SK-N-SH (cell line): ENCODE measurements at regions not wholly inside any gene's neighbourhood (a gene's known extent, or its start where the extent isn't known, plus 50 kb on each side); places are given as distances from the start of the nearest gene placed in this dataset.
"Not testable (repeated sequence)": the region's sequence is repeated elsewhere in the genome, so short reads cannot be mapped to it uniquely, and the experiment has no call there.

Experiments used
- CTCF ChIA-PET: fragments of 300-600, 350-600 bp; formaldehyde crosslinking; extraction: SDS; loops from one replicate; lab custom pipeline; 2021; lab: Yijun Ruan, JAX
- POLR2A ChIA-PET: fragments of 350-600 bp; sonication (Branson Sonifier 250); formaldehyde crosslinking; extraction: SDS; loops from one replicate; lab custom pipeline; 2020; ENCODE audit warnings: antibody characterized with exemption, inconsistent platforms; lab: Yijun Ruan, JAX
- DNase-seq: peaks from one replicate; pipeline ENCODE4 v3.0.0; 2012
- H2AFZ ChIP-seq: fragments of 200-600 bp; sonication (generic); 2 replicates; pipeline ENCODE4 v1.8.1; 2016; ENCODE audit warnings: antibody characterized with exemption, mild to moderate bottlenecking, low read depth
- H3F3A ChIP-seq: fragments of 200-600 bp; sonication (generic); replicated peaks from 2 replicates; pipeline ENCODE3; 2016; ENCODE audit warnings: antibody characterized with exemption, mild to moderate bottlenecking; ENCODE audit not compliant: insufficient read depth
- H3K27ac ChIP-seq, 2 experiments: fragments of 200-500 bp in 1 of 2; fragments of 200-600 bp in 1 of 2; sonication (Bioruptor generic) in 1 of 2; sonication (generic), shearing (Covaris generic) in 1 of 2; 2 replicates each; pipeline versions ENCODE4 v1.5.1 to v1.6.1; 2014 to 2016; ENCODE audit warnings: low read depth in 2 of 2, inconsistent platforms in 1 of 2, low read length in 1 of 2, mild to moderate bottlenecking in 1 of 2, mixed read lengths in 1 of 2
- H3K27me3 ChIP-seq: fragments of 200-600 bp; sonication (generic), shearing (Covaris generic); 2 replicates; pipeline ENCODE4 v1.6.1; 2016; ENCODE audit warnings: mixed run types; ENCODE audit not compliant: insufficient read depth
- H3K36me3 ChIP-seq, 2 experiments: fragments of 200-500 bp in 1 of 2; fragments of 200-600 bp in 1 of 2; sonication (Bioruptor generic) in 1 of 2; sonication (generic) in 1 of 2; replicated peaks in 1 of 2; 2 replicates each; pipeline versions ENCODE3 to v1.5.1; 2014 to 2016; ENCODE audit warnings: low read length in 1 of 2, mild to moderate bottlenecking in 1 of 2; ENCODE audit not compliant: insufficient read depth in 2 of 2, control insufficient read depth in 1 of 2
- H3K4me1 ChIP-seq, 2 experiments: fragments of 200-500 bp in 1 of 2; fragments of 200-600 bp in 1 of 2; sonication (Bioruptor generic) in 1 of 2; sonication (generic), shearing (Covaris generic) in 1 of 2; 2 replicates each; pipeline versions ENCODE4 v1.5.1 to v1.6.1; 2014 to 2016; ENCODE audit warnings: low read depth in 1 of 2, low read length in 1 of 2, mixed run types in 1 of 2; ENCODE audit not compliant: insufficient read depth in 2 of 2, control insufficient read depth in 1 of 2
- H3K4me2 ChIP-seq: fragments of 200-600 bp; sonication (generic), shearing (Covaris generic); 2 replicates; pipeline ENCODE4 v1.6.1; 2017; ENCODE audit warnings: mixed run types
- H3K4me3 ChIP-seq, 2 experiments: fragments of 200-500 bp in 1 of 2; fragments of 200-600 bp in 1 of 2; sonication (Bioruptor generic) in 1 of 2; sonication (generic), shearing (Covaris generic) in 1 of 2; 2 replicates each; pipeline versions ENCODE4 v1.5.1 to v1.8.1; 2014 to 2016; ENCODE audit warnings: low read depth in 2 of 2, inconsistent platforms in 1 of 2, low read length in 1 of 2, mild to moderate bottlenecking in 1 of 2, mixed read lengths in 1 of 2, moderate library complexity in 1 of 2
- H3K79me2 ChIP-seq: fragments of 200-600 bp; sonication (generic); 2 replicates; pipeline ENCODE4 v1.8.1; 2017; ENCODE audit warnings: mild to moderate bottlenecking; ENCODE audit not compliant: insufficient read depth
- H3K9ac ChIP-seq: fragments of 200-600 bp; sonication (generic); 2 replicates; pipeline ENCODE4 v1.6.1; 2017; ENCODE audit warnings: mixed run types
- H3K9me2 ChIP-seq: fragments of 200-600 bp; sonication (generic); 2 replicates; pipeline ENCODE4 v1.6.1; 2017; ENCODE audit warnings: mixed run types
- H3K9me3 ChIP-seq: fragments of 200-600 bp; sonication (generic); 2 replicates; pipeline ENCODE4 v1.6.1; 2017; ENCODE audit warnings: mixed run types, mild to moderate bottlenecking, moderate library complexity
- H4K20me1 ChIP-seq: fragments of 200-600 bp; sonication (generic); 2 replicates; pipeline ENCODE4 v1.6.1; 2017; ENCODE audit warnings: mild to moderate bottlenecking, mixed run types; ENCODE audit not compliant: insufficient read depth
- ELF1 ChIP-seq: IDR thresholded peaks from 2 replicates; pipeline ENCODE4 v1.4.0; 2012
- FOXJ3 ChIP-seq: sonication (generic); formaldehyde crosslinking; IDR thresholded peaks from 2 replicates; pipeline ENCODE4 v1.5.1; 2020; ENCODE audit warnings: mild to moderate bottlenecking, missing genetic modification reagents
- GATA2 ChIP-seq: sonication (generic); formaldehyde crosslinking; IDR thresholded peaks from 2 replicates; pipeline ENCODE4 v1.5.0; 2020; ENCODE audit warnings: mild to moderate bottlenecking, missing genetic modification reagents
- MEF2A ChIP-seq: IDR thresholded peaks from 2 replicates; pipeline ENCODE4 v1.4.0; 2012; ENCODE audit warnings: low read depth, borderline replicate concordance
- RCOR1 ChIP-seq: fragments of 150-350 bp; IDR thresholded peaks from 2 replicates; pipeline ENCODE4 v1.6.1; 2017; ENCODE audit warnings: antibody characterized with exemption, low read length
- RFX5 ChIP-seq: IDR thresholded peaks from 2 replicates; pipeline ENCODE4 v1.6.1; 2012; ENCODE audit warnings: mild to moderate bottlenecking, improper control_type of control experiment, low read length
- WGBS: methylation state at CpG from one replicate; pipeline ENCODE4 v1.1.6; 2017; ENCODE audit warnings: low lambda C conversion rate; 5-methylcytosine and 5-hydroxymethylcytosine counted together
- TF ChIP-seq, protein P1 (sequence below): fragments of 200-600 bp; sonication (generic); IDR thresholded peaks from 2 replicates; pipeline ENCODE4 v1.6.1; 2017; ENCODE audit warnings: antibody characterized with exemption, mild to moderate bottlenecking, moderate library complexity
- TF ChIP-seq, protein P2 (sequence below): fragments of 150-350 bp; IDR thresholded peaks from 2 replicates; pipeline ENCODE4 v1.6.1; 2016; ENCODE audit warnings: mild to moderate bottlenecking, low read depth, low read length
- TF ChIP-seq, protein P3 (sequence below): IDR thresholded peaks from 2 replicates; pipeline ENCODE4; 2012
- TF ChIP-seq, protein P4 (sequence below): fragments of 150-350 bp; IDR thresholded peaks from 2 replicates; pipeline ENCODE4 v1.6.1; 2017; ENCODE audit warnings: antibody characterized with exemption, low read length, low read depth, borderline replicate concordance

DNA sequence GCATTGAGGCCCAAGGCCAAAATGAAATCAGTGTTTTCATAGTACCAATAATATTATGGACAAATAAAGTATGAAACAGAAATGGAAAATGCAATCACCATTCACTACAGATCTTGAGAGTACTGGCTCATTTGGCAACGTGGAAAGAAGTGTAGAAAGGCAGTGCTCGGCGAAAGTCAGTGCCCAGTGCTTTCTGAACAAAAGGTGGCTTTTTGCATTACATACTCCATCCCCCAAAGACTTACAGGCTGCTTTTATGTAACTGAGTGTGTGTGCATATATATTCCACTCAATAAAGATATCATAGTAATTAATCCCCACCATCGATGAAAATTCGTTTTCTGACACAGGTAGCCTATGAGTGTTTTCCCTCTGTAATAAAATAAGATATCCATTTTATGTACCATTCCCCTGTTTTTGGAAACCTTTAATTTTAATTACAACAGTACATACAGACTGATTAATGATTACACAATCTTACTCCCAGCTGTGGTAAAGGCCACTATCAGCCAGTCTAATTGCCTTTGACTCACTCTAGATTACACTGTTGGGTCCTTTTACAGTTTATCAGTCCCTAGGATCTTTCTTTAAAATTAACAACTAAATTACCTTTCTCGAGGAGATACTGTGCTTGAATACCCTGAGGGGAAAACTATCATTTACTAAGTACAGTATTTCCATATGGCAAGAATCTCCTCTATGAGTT, 65.9 kb downstream of the MAD2L1 start:
- CTCF ChIA-PET, result no interaction called here
- no peak overlapping the region for H3K4me3 ChIP-seq
- TF ChIP-seq, protein P1, sequence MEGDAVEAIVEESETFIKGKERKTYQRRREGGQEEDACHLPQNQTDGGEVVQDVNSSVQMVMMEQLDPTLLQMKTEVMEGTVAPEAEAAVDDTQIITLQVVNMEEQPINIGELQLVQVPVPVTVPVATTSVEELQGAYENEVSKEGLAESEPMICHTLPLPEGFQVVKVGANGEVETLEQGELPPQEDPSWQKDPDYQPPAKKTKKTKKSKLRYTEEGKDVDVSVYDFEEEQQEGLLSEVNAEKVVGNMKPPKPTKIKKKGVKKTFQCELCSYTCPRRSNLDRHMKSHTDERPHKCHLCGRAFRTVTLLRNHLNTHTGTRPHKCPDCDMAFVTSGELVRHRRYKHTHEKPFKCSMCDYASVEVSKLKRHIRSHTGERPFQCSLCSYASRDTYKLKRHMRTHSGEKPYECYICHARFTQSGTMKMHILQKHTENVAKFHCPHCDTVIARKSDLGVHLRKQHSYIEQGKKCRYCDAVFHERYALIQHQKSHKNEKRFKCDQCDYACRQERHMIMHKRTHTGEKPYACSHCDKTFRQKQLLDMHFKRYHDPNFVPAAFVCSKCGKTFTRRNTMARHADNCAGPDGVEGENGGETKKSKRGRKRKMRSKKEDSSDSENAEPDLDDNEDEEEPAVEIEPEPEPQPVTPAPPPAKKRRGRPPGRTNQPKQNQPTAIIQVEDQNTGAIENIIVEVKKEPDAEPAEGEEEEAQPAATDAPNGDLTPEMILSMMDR, result no peak
- TF ChIP-seq, protein P2, sequence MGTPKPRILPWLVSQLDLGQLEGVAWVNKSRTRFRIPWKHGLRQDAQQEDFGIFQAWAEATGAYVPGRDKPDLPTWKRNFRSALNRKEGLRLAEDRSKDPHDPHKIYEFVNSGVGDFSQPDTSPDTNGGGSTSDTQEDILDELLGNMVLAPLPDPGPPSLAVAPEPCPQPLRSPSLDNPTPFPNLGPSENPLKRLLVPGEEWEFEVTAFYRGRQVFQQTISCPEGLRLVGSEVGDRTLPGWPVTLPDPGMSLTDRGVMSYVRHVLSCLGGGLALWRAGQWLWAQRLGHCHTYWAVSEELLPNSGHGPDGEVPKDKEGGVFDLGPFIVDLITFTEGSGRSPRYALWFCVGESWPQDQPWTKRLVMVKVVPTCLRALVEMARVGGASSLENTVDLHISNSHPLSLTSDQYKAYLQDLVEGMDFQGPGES, result no peak
- TF ChIP-seq, protein P3, sequence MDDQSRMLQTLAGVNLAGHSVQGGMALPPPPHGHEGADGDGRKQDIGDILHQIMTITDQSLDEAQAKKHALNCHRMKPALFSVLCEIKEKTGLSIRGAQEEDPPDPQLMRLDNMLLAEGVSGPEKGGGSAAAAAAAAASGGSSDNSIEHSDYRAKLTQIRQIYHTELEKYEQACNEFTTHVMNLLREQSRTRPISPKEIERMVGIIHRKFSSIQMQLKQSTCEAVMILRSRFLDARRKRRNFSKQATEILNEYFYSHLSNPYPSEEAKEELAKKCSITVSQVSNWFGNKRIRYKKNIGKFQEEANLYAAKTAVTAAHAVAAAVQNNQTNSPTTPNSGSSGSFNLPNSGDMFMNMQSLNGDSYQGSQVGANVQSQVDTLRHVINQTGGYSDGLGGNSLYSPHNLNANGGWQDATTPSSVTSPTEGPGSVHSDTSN, result no peak
- TF ChIP-seq RCOR1 (0 out of 2 replicates have a peak, but pooled peaks have one; percentile 10), GATA2 (CRISPR knock-in tag) (peak; percentile 67; the same call in 1 of the 2 replicates), MEF2A (no peak), RFX5 (no peak), ELF1 (no peak), FOXJ3 (CRISPR knock-in tag) (no peak)
- TF ChIP-seq, protein P4, sequence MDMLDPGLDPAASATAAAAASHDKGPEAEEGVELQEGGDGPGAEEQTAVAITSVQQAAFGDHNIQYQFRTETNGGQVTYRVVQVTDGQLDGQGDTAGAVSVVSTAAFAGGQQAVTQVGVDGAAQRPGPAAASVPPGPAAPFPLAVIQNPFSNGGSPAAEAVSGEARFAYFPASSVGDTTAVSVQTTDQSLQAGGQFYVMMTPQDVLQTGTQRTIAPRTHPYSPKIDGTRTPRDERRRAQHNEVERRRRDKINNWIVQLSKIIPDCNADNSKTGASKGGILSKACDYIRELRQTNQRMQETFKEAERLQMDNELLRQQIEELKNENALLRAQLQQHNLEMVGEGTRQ, result no peak
- POLR2A ChIA-PET, result no interaction called here
- H3K27ac ChIP-seq, result peak overlapping the region in 1 of 2 experiments; percentile 16; a peak in 1 of 4 replicates
- no peaks in the 10 kb centered on the region for H4K20me1 ChIP-seq
- no peak overlapping the region for H2AFZ ChIP-seq
- no peaks in the 10 kb centered on the region for H3K9me2 ChIP-seq
- peaks cover 0 to 3% of the 10 kb centered on the region in 2 experiments; a peak in 2 of 4 replicates for H3K4me1 ChIP-seq
- no peak overlapping the region for H3K4me2 ChIP-seq
- no peaks in the 10 kb centered on the region for H3K9me3 ChIP-seq
- 61% methylated on average over 6 of the region's 6 CpGs for WGBS
- no peaks in the 10 kb centered on the region for H3K36me3 ChIP-seq
- no peaks in the 10 kb centered on the region for H3K79me2 ChIP-seq
- H3K9ac ChIP-seq, result no peak overlapping the region
- no peaks in the 10 kb centered on the region for H3F3A ChIP-seq
- no peaks in the 10 kb centered on the region for H3K27me3 ChIP-seq
- no peak for DNase-seq

DNA sequence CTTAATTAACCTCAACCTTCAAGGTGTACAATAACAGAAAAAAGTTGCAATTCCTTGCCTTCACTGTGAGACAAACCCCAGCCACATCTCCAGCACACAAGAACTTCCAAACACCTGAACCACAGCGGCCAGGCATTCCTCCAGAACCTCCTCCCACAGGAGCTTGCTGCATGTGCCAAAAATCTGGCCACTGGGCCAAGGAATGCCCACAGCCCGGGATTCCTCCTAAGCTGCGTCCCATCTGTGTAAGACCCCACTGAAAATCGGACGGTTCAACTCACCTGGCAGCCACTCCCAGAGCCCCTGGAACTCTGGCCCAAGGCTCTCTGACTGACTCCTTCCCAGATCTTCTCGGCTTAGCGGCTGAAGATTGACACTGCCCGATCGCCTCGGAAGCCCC, 70.6 kb downstream of the MAD2L1 start:
- CTCF ChIA-PET, H3K79me2 ChIP-seq, H3K9me3 ChIP-seq, H3K9me2 ChIP-seq, H3K27me3 ChIP-seq, POLR2A ChIA-PET, H3K4me2 ChIP-seq, H4K20me1 ChIP-seq, H2AFZ ChIP-seq, H3K4me3 ChIP-seq, H3F3A ChIP-seq, DNase-seq, H3K9ac ChIP-seq, H3K27ac ChIP-seq, H3K4me1 ChIP-seq, H3K36me3 ChIP-seq: not testable (repeated sequence)
- WGBS, result 77% methylated on average over 6 of the region's 10 CpGs
